Endothelial cell of umbilical vein (primary cell): ENCODE measurements at regions not wholly inside any gene's neighbourhood (a gene's known extent, or its start where the extent isn't known, plus 50 kb on each side); places are given as distances from the start of the nearest gene placed in this dataset.

Source experiments
- BruUV-seq: library from RNA; stranded (reverse); fragments of 400-500 nt; replicated peaks from 2 replicates; lab custom pipeline; 2021; lab: Mats Ljungman, UMichigan
- CTCF ChIA-PET: fragments of 300-600, 350-600 bp; sonication (Branson Sonifier 250); formaldehyde crosslinking; loops from one replicate; lab custom pipeline; 2021; ENCODE audit warnings: antibody characterized with exemption, inconsistent platforms; lab: Charles Lee
- POLR2A ChIA-PET: fragments of 300-600, 350-600 bp; sonication (Branson Sonifier 250); formaldehyde crosslinking; loops from one replicate; lab custom pipeline; 2021; ENCODE audit warnings: antibody characterized with exemption, inconsistent platforms; lab: Charles Lee
- DNase-seq: peaks from one replicate; pipeline ENCODE4 v3.0.0-alpha.2; 2011; ENCODE audit warnings: low read depth, low spot score
- FAIRE-seq: peaks from 2 replicates; lab custom pipeline; 2011; peaks lifted over from hg19 to GRCh38; lab: Jason Lieb, UNC
- H2AFZ ChIP-seq: 2 replicates; pipeline ENCODE4 v1.6.0; 2012; ENCODE audit warnings: low read depth, low read length, control low read depth, inconsistent platforms
- H3K27ac ChIP-seq: 2 replicates; pipeline ENCODE4 v1.5.1; 2011; ENCODE audit warnings: low read depth, mild to moderate bottlenecking, control low read depth, low read length, moderate library complexity; ENCODE audit not compliant: insufficient read depth
- H3K27me3 ChIP-seq, 2 experiments: 2 replicates each; pipeline versions ENCODE4 v1.6.0 to v1.6.1; 2011; ENCODE audit warnings: low read length in 2 of 2, mixed read lengths in 1 of 2; ENCODE audit not compliant: control insufficient read depth in 2 of 2, insufficient read depth in 2 of 2
- H3K36me3 ChIP-seq, 2 experiments: 2 replicates in 1 of 2; 3 replicates in 1 of 2; pipeline ENCODE4 v1.5.1; 2011; ENCODE audit warnings: low read length in 2 of 2, mild to moderate bottlenecking in 1 of 2, moderate library complexity in 1 of 2; ENCODE audit not compliant: control insufficient read depth in 2 of 2, insufficient read depth in 2 of 2; ENCODE audit errors: extremely low read depth in 1 of 2
- H3K4me1 ChIP-seq: 3 replicates; pipeline ENCODE4 v1.5.1; 2011; ENCODE audit warnings: mild to moderate bottlenecking, low read length; ENCODE audit not compliant: control insufficient read depth, insufficient read depth; ENCODE audit errors: extremely low read depth
- H3K4me2 ChIP-seq: 2 replicates; pipeline ENCODE4 v1.6.1; 2011; ENCODE audit warnings: low read length, control low read depth, mixed read lengths; ENCODE audit not compliant: insufficient read depth
- H3K4me3 ChIP-seq, 3 experiments: fragments of 200-600 bp in 1 of 3; sonication (generic), shearing (Covaris generic) in 1 of 3; replicated peaks in 1 of 3; 2 replicates each; pipeline ENCODE4 v1.5.1; 2011 to 2016; ENCODE audit warnings: control low read depth in 3 of 3, low read length in 3 of 3, mild to moderate bottlenecking in 2 of 3, inconsistent platforms in 1 of 3, low read depth in 1 of 3, moderate library complexity in 1 of 3; ENCODE audit not compliant: insufficient read depth in 1 of 3
- H3K79me2 ChIP-seq: 2 replicates; pipeline ENCODE4 v1.6.0; 2012; ENCODE audit warnings: low read length, inconsistent platforms; ENCODE audit not compliant: control insufficient read depth, insufficient read depth
- H3K9ac ChIP-seq: replicated peaks from 2 replicates; pipeline ENCODE3; 2011; ENCODE audit warnings: low read length, control low read depth; ENCODE audit not compliant: insufficient read depth; ENCODE audit errors: extremely low read depth
- H3K9me1 ChIP-seq: replicated peaks from 3 replicates; pipeline ENCODE4 v1.6.0; 2011; ENCODE audit warnings: mild to moderate bottlenecking, low read length; ENCODE audit not compliant: control insufficient read depth, insufficient read depth; ENCODE audit errors: extremely low read depth
- H3K9me3 ChIP-seq: replicated peaks from 2 replicates; pipeline ENCODE4 v1.5.1; 2012; ENCODE audit warnings: low read length, inconsistent platforms; ENCODE audit not compliant: control insufficient read depth, insufficient read depth
- H4K20me1 ChIP-seq: replicated peaks from 2 replicates; pipeline ENCODE3; 2011; ENCODE audit warnings: mild to moderate bottlenecking, low read length; ENCODE audit not compliant: control insufficient read depth, insufficient read depth; ENCODE audit errors: extremely low read depth
- CTCF ChIP-seq, 2 donors: IDR thresholded peaks; 1 replicate in 1 of 2; 2 replicates in 1 of 2; pipeline ENCODE4 v1.5.1; 2011; ENCODE audit warnings: low read length in 2 of 2, mild to moderate bottlenecking in 2 of 2, moderate library complexity in 2 of 2, control low read depth in 1 of 2, inconsistent platforms in 1 of 2, low read depth in 1 of 2; ENCODE audit not compliant: insufficient read depth in 1 of 2; ENCODE audit errors: extremely low read depth in 1 of 2
- EZH2 ChIP-seq: IDR thresholded peaks from 2 replicates; pipeline ENCODE4 v1.6.1; 2012; ENCODE audit warnings: borderline replicate concordance, low read depth, mild to moderate bottlenecking, moderate library complexity, low read length, inconsistent platforms; ENCODE audit not compliant: severe bottlenecking
- FOS ChIP-seq: IDR thresholded peaks from 2 replicates; pipeline ENCODE4 v1.6.1; 2011; ENCODE audit warnings: mild to moderate bottlenecking, low read length, moderate library complexity, borderline replicate concordance; ENCODE audit not compliant: insufficient read depth
- GATA2 ChIP-seq: IDR thresholded peaks from 2 replicates; pipeline ENCODE4 v1.7.0; 2011; ENCODE audit warnings: low read depth, mild to moderate bottlenecking, moderate library complexity, mixed read lengths, low read length; ENCODE audit not compliant: insufficient read length, insufficient read depth
- JUN ChIP-seq: IDR thresholded peaks from 2 replicates; pipeline ENCODE4 v1.6.1; 2011; ENCODE audit warnings: borderline replicate concordance, low read depth; ENCODE audit not compliant: insufficient read length, insufficient read depth
- MYC ChIP-seq: IDR thresholded peaks from one replicate; pipeline ENCODE4 v1.6.1; 2011; ENCODE audit warnings: mild to moderate bottlenecking, low read depth, low read length
- POLR2A ChIP-seq: IDR thresholded peaks from 2 replicates; pipeline ENCODE4 v1.6.1; 2012; ENCODE audit warnings: low read depth, mild to moderate bottlenecking, control low read depth, low read length
- POLR2AphosphoS5 ChIP-seq: IDR thresholded peaks from 2 replicates; pipeline ENCODE4 v1.6.1; 2012; ENCODE audit warnings: low read depth, mild to moderate bottlenecking, control low read depth, low read length, moderate library complexity; ENCODE audit not compliant: insufficient read depth
- dilution Hi-C: fragments of 300-500 bp; cut with MboI; formaldehyde crosslinking; loops from one replicate; pipeline ENCODE4 v1.15.0; 2019; ENCODE audit warnings: low sequenced_read_pairs; ENCODE audit not compliant: extremely low pct_ligation_motif_present
- intact Hi-C: fragments of 100-400 bp; cut with micrococcal nuclease; formaldehyde crosslinking; loops from one replicate; pipeline ENCODE4 v1.10.0; 2022
- TF ChIP-seq, protein P1 (sequence below): IDR thresholded peaks from 2 replicates; pipeline ENCODE4 v1.6.1; 2011; ENCODE audit not compliant: insufficient read depth, insufficient read length

GRCh38 chr15:37218351-37218916 is 118.1 kb upstream of the MEIS2 start:
- Histone ChIP-seq H3K27me3 (no peaks in the 10 kb centered on the region), H4K20me1 (no peaks in the 10 kb centered on the region), H3K9ac (no peak overlapping the region), H3K27ac (no peak overlapping the region), H2AFZ (no peak overlapping the region), H3K36me3 (no peaks in the 10 kb centered on the region), H3K4me1 (no peaks in the 10 kb centered on the region), H3K79me2 (no peaks in the 10 kb centered on the region), H3K4me2 (no peak overlapping the region), H3K9me1 (no peaks in the 10 kb centered on the region), H3K9me3 (no peaks in the 10 kb centered on the region), H3K4me3 (no peak overlapping the region)
- DNase-seq (no peak), FAIRE-seq (no peak)
- intact Hi-C loops, result no loop called here
- POLR2A ChIA-PET, result no interaction called here
- dilution Hi-C loops, result no loop called here
- no TSS peak for BruUV-seq
- CTCF ChIA-PET, result no interaction called here
- TF ChIP-seq EZH2, result no peak
- no peak for TF ChIP-seq CTCF (IDR thresholded peaks at IDR 0.05; ENCODE audit: extremely low read depth in 1 of 2, insufficient read depth in 1 of 2, low read depth in 1 of 2, low read length in 2 of 2)
- no peak for TF ChIP-seq MYC
- TF ChIP-seq POLR2A, result no peak
- TF ChIP-seq POLR2AphosphoS5, result no peak
- TF ChIP-seq, protein P1, sequence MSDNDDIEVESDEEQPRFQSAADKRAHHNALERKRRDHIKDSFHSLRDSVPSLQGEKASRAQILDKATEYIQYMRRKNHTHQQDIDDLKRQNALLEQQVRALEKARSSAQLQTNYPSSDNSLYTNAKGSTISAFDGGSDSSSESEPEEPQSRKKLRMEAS, result no peak
- no peak for TF ChIP-seq JUN
- TF ChIP-seq GATA2, result no peak
- no peak for TF ChIP-seq FOS
